GM12878 (cell line): ENCODE measurements at regions not wholly inside any gene's neighbourhood (a gene's known extent, or its start where the extent isn't known, plus 50 kb on each side); places are given as distances from the start of the nearest gene placed in this dataset.

Source experiments
- ATAC-seq: fragments of 200-7000 bp; cut with Tn5 transposase; 3 replicates; pipeline ENCODE4 v1.9.1; 2020; ENCODE audit warnings: mild to moderate bottlenecking, moderate library complexity
- BruUV-seq: library from RNA; stranded (reverse); fragments of 400-500 nt; replicated peaks from 2 replicates; lab custom pipeline; 2021; lab: Mats Ljungman, UMichigan
- CTCF ChIA-PET: fragments of 300-600 bp; sonication (Branson Sonifier 250); formaldehyde crosslinking; extraction: SDS; loops from one replicate; lab custom pipeline; 2021; ENCODE audit warnings: inconsistent platforms; lab: Yijun Ruan, JAX
- POLR2A ChIA-PET: fragments of 350-600 bp; formaldehyde crosslinking; extraction: SDS; loops from one replicate; lab custom pipeline; 2021; ENCODE audit warnings: inconsistent platforms; lab: Charles Lee
- RAD21 ChIA-PET: fragments of 300-600 bp; sonication (Branson Sonifier 250); formaldehyde crosslinking; loops from one replicate; lab custom pipeline; 2023; ENCODE audit warnings: antibody characterized with exemption; ENCODE audit not compliant: unreplicated experiment; lab: Charles Lee
- SMC1A ChIA-PET: fragments of 300-600 bp; sonication (Branson Sonifier 250); formaldehyde crosslinking; loops from one replicate; lab custom pipeline; 2023; ENCODE audit not compliant: unreplicated experiment, uncharacterized antibody; lab: Charles Lee
- DNase-seq: peaks from one replicate; pipeline ENCODE4 v3.0.0-alpha.2; 2011; ENCODE audit warnings: low read depth, low spot score
- FAIRE-seq: peaks from 3 replicates; lab custom pipeline; 2011; peaks lifted over from hg19 to GRCh38; lab: Jason Lieb, UNC
- H2AFZ ChIP-seq: 2 replicates; pipeline ENCODE4 v1.6.0; 2011; ENCODE audit warnings: low read depth, low read length, control low read depth; ENCODE audit not compliant: control insufficient read depth
- H3K27ac ChIP-seq: 2 replicates; pipeline ENCODE4 v1.5.1; 2011; ENCODE audit warnings: control low read depth; ENCODE audit not compliant: control insufficient read depth, insufficient read depth
- H3K27me3 ChIP-seq, 2 experiments: replicated peaks in 1 of 2; 2 replicates each; pipeline versions ENCODE4 v1.6.0 to v1.6.1; 2011; ENCODE audit warnings: low read length in 1 of 2; ENCODE audit not compliant: control insufficient read depth in 2 of 2, insufficient read depth in 2 of 2
- H3K36me3 ChIP-seq, 2 experiments: 2 replicates each; pipeline ENCODE4 v1.5.1; 2011; ENCODE audit warnings: low read length in 1 of 2; ENCODE audit not compliant: control insufficient read depth in 2 of 2, insufficient read depth in 2 of 2
- H3K4me1 ChIP-seq: 2 replicates; pipeline ENCODE4 v1.6.1; 2011; ENCODE audit warnings: mild to moderate bottlenecking, low read length, moderate library complexity, mixed read lengths; ENCODE audit not compliant: control insufficient read depth, insufficient read depth
- H3K4me2 ChIP-seq: 2 replicates; pipeline ENCODE4 v1.6.0; 2011; ENCODE audit warnings: control low read depth; ENCODE audit not compliant: control insufficient read depth, insufficient read depth
- H3K4me3 ChIP-seq: fragments of 200-600 bp; sonication (generic); 2 replicates; pipeline ENCODE4 v1.5.1; 2016
- H3K79me2 ChIP-seq: 2 replicates; pipeline ENCODE4 v1.6.0; 2011; ENCODE audit warnings: low read length; ENCODE audit not compliant: control insufficient read depth, insufficient read depth
- H3K9ac ChIP-seq: 2 replicates; pipeline ENCODE4 v1.8.0; 2011; ENCODE audit warnings: low read length, control low read depth, mixed read lengths; ENCODE audit not compliant: control insufficient read depth, insufficient read depth
- H3K9me3 ChIP-seq: replicated peaks from 3 replicates; pipeline ENCODE4 v1.5.1; 2011; ENCODE audit warnings: mild to moderate bottlenecking, low read length; ENCODE audit not compliant: control insufficient read depth, insufficient read depth
- H4K20me1 ChIP-seq: 2 replicates; pipeline ENCODE4 v1.6.0; 2011; ENCODE audit not compliant: control insufficient read depth, insufficient read depth
- ESRRA ChIP-seq: IDR thresholded peaks from 2 replicates; pipeline ENCODE4 v1.6.1; 2012; ENCODE audit warnings: mild to moderate bottlenecking, low read length, improper control_type of control experiment
- KAT2A ChIP-seq: conservative IDR thresholded peaks from 2 replicates; pipeline ENCODE4 v1.6.1; 2011; ENCODE audit warnings: low read depth, low read length; ENCODE audit not compliant: control insufficient read depth
- MEF2B ChIP-seq: fragments of 450-650 bp; IDR thresholded peaks from 2 replicates; pipeline ENCODE4 v1.6.1; 2018; ENCODE audit warnings: mild to moderate bottlenecking, moderate library complexity; ENCODE audit not compliant: partially characterized antibody, poor library complexity, severe bottlenecking
- NR2F1 ChIP-seq: fragments of 450-650 bp; conservative IDR thresholded peaks from 2 replicates; pipeline ENCODE4 v1.6.1; 2017; ENCODE audit warnings: mild to moderate bottlenecking
- PAX8 ChIP-seq: fragments of 450-650 bp; IDR thresholded peaks from 2 replicates; pipeline ENCODE4 v1.6.1; 2017; ENCODE audit warnings: mild to moderate bottlenecking, moderate library complexity
- RAD51 ChIP-seq: fragments of 450-650 bp; IDR thresholded peaks from 2 replicates; pipeline ENCODE4 v1.6.1; 2016; ENCODE audit warnings: moderate library complexity, mild to moderate bottlenecking, inconsistent platforms
- STAT1 ChIP-seq: fragments of 450-650 bp; conservative IDR thresholded peaks from 2 replicates; pipeline ENCODE4 v1.6.1; 2014; ENCODE audit warnings: antibody characterized with exemption, mild to moderate bottlenecking
- WGBS: methylation state at CpG from one replicate; pipeline ENCODE4 v1.1.6; 2016; ENCODE audit warnings: low lambda C conversion rate; ENCODE audit not compliant: insufficient replicate concordance, insufficient coverage; ENCODE audit errors: missing lambda C conversion rate; 5-methylcytosine and 5-hydroxymethylcytosine counted together
- in situ Hi-C: fragments of 300-500 bp; cut with MboI; formaldehyde crosslinking; loops from 9 replicates; pipeline ENCODE4 v1.14.3; 2018; ENCODE audit warnings: mixed read lengths
- intact Hi-C: fragments of 100-400 bp; cut with micrococcal nuclease; formaldehyde crosslinking; loops from one replicate; pipeline ENCODE4 v1.14.2; 2022; ENCODE audit not compliant: unreplicated experiment
- TF ChIP-seq, protein P1 (sequence below): fragments of 450-650 bp; IDR thresholded peaks from 2 replicates; pipeline ENCODE4 v1.6.1; 2017; ENCODE audit warnings: mild to moderate bottlenecking, low read depth, inconsistent platforms; ENCODE audit not compliant: poor library complexity, severe bottlenecking
- TF ChIP-seq, protein P2 (sequence below): fragments of 450-650 bp; IDR thresholded peaks from 2 replicates; pipeline ENCODE4 v1.6.1; 2016; ENCODE audit warnings: mild to moderate bottlenecking
- TF ChIP-seq, protein P3 (sequence below): IDR thresholded peaks from 2 replicates; pipeline ENCODE4 v1.6.1; 2012; ENCODE audit warnings: low read depth, low read length, improper control_type of control experiment
- TF ChIP-seq, protein P4 (sequence below): IDR thresholded peaks from 2 replicates; pipeline ENCODE4 v1.6.1; 2011; ENCODE audit warnings: borderline replicate concordance, low read depth, mild to moderate bottlenecking, moderate library complexity, mixed read lengths, low read length; ENCODE audit not compliant: insufficient read depth; ENCODE audit errors: extremely low read length

DNA sequence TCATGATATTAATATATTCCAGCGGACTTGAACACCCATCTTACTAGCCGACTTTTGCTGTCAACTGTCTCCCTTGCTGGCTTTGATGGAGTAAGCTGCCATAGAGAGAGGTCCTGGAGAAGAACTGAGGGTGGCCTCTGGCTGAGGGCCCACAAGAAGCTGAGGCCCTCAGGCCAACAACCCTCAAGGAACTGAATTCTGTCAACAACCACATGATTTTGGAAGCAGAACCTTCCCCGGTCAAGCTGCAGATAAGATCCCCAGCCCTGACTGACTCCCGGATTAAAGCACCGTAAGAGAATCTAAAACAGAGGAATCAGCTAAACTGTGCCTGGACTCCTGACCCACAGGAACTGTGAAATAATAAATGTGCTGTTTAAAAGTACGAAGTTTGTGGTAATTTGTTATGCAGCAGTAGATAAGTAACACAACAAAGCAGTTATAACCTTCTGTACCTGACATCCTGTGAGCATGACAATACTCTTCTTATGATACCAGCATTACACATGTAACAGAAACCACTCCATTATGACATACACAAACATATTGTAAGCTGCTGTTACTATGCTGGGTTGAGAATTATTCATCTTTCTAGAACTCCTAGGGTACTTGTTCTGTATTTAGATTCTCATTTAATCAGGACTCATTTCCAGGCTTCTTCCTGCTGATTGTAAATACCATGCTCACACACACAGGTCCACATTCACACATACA lies 66.2 kb downstream of the HES1 start:
- CTCF ChIA-PET, result no interaction called here
- ATAC-seq, result no peak

More for the DNA sequence above, 66.2 kb downstream of the HES1 start:
- no peak overlapping the region for H2AFZ ChIP-seq
- H4K20me1 ChIP-seq, result no peaks in the 10 kb centered on the region
- H3K4me1 ChIP-seq, result peaks cover 8% of the 10 kb centered on the region
- SMC1A ChIA-PET, result no interaction called here
- intact Hi-C loops, result no loop called here
- H3K27ac ChIP-seq, result no peak overlapping the region
- no peaks in the 10 kb centered on the region for H3K36me3 ChIP-seq
- no peak for TF ChIP-seq KAT2A
- TF ChIP-seq RAD51, result no peak
- TF ChIP-seq ESRRA, result no peak
- TF ChIP-seq, protein P1, sequence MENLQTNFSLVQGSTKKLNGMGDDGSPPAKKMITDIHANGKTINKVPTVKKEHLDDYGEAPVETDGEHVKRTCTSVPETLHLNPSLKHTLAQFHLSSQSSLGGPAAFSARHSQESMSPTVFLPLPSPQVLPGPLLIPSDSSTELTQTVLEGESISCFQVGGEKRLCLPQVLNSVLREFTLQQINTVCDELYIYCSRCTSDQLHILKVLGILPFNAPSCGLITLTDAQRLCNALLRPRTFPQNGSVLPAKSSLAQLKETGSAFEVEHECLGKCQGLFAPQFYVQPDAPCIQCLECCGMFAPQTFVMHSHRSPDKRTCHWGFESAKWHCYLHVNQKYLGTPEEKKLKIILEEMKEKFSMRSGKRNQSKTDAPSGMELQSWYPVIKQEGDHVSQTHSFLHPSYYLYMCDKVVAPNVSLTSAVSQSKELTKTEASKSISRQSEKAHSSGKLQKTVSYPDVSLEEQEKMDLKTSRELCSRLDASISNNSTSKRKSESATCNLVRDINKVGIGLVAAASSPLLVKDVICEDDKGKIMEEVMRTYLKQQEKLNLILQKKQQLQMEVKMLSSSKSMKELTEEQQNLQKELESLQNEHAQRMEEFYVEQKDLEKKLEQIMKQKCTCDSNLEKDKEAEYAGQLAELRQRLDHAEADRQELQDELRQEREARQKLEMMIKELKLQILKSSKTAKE, result no peak
- TF ChIP-seq, protein P2, sequence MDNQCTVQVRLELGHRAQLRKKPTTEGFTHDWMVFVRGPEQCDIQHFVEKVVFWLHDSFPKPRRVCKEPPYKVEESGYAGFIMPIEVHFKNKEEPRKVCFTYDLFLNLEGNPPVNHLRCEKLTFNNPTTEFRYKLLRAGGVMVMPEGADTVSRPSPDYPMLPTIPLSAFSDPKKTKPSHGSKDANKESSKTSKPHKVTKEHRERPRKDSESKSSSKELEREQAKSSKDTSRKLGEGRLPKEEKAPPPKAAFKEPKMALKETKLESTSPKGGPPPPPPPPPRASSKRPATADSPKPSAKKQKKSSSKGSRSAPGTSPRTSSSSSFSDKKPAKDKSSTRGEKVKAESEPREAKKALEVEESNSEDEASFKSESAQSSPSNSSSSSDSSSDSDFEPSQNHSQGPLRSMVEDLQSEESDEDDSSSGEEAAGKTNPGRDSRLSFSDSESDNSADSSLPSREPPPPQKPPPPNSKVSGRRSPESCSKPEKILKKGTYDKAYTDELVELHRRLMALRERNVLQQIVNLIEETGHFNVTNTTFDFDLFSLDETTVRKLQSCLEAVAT, result no peak
- TF ChIP-seq MEF2B, result no peak
- TF ChIP-seq NR2F1, result no peak
- TF ChIP-seq PAX8, result no peak
- TF ChIP-seq STAT1, result no peak
- TF ChIP-seq, protein P3, sequence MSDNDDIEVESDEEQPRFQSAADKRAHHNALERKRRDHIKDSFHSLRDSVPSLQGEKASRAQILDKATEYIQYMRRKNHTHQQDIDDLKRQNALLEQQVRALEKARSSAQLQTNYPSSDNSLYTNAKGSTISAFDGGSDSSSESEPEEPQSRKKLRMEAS, result no peak
- TF ChIP-seq, protein P4, sequence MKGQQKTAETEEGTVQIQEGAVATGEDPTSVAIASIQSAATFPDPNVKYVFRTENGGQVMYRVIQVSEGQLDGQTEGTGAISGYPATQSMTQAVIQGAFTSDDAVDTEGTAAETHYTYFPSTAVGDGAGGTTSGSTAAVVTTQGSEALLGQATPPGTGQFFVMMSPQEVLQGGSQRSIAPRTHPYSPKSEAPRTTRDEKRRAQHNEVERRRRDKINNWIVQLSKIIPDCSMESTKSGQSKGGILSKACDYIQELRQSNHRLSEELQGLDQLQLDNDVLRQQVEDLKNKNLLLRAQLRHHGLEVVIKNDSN, result no peak
- TF ChIP-seq, all 136 proteins: peak for 0
- no peak overlapping the region for H3K4me2 ChIP-seq
- RAD21 ChIA-PET, result no interaction called here
- POLR2A ChIA-PET, result no interaction called here
- FAIRE-seq, result no peak
- no peak for DNase-seq
- no peak overlapping the region for H3K9ac ChIP-seq
- no peaks in the 10 kb centered on the region for H3K9me3 ChIP-seq
- WGBS, result 83% methylated on average over 6 of the region's 6 CpGs
- no TSS peak for BruUV-seq
- H3K27me3 ChIP-seq, result peaks cover 0 to 3% of the 10 kb centered on the region in 2 experiments; a peak in 2 of 4 replicates
- no peaks in the 10 kb centered on the region for H3K79me2 ChIP-seq
- no peak overlapping the region for H3K4me3 ChIP-seq
- in situ Hi-C loops, result no loop called here
